Parathyroid adenoma (tissue), 2 donors: ENCODE measurements at regions not wholly inside any gene's neighbourhood (a gene's known extent, or its start where the extent isn't known, plus 50 kb on each side); places are given as distances from the start of the nearest gene placed in this dataset.

Experiments used
- H2AFZ ChIP-seq: fragments of 300-600 bp; sonication (generic); one replicate; pipeline ENCODE4 v1.7.0; 2017; ENCODE audit warnings: antibody characterized with exemption, mild to moderate bottlenecking
- H3K27ac ChIP-seq: fragments of 300-600 bp; sonication (generic); one replicate; pipeline ENCODE4 v1.7.0; 2017
- H3K27me3 ChIP-seq: fragments of 300-600 bp; sonication (generic); one replicate; pipeline ENCODE4 v1.7.0; 2017; ENCODE audit warnings: low read length; ENCODE audit not compliant: control insufficient read depth, insufficient read depth
- H3K36me3 ChIP-seq: fragments of 300-600 bp; sonication (generic); one replicate; pipeline ENCODE4 v1.7.0; 2017; ENCODE audit warnings: low read length; ENCODE audit not compliant: control insufficient read depth, insufficient read depth
- H3K4me1 ChIP-seq: fragments of 300-600 bp; sonication (generic); one replicate; pipeline ENCODE4 v1.7.0; 2017; ENCODE audit warnings: control low read depth
- H3K4me2 ChIP-seq: fragments of 300-600 bp; sonication (generic); one replicate; pipeline ENCODE4 v1.7.0; 2017; ENCODE audit warnings: low read length
- H3K4me3 ChIP-seq: fragments of 300-600 bp; sonication (generic); one replicate; pipeline ENCODE4 v1.7.0; 2017; ENCODE audit warnings: low read depth, low read length
- H3K79me2 ChIP-seq: fragments of 300-600 bp; sonication (generic); one replicate; pipeline ENCODE4 v1.7.0; 2017; ENCODE audit warnings: control low read depth
- H3K9ac ChIP-seq: fragments of 300-600 bp; sonication (generic); one replicate; pipeline ENCODE4 v1.7.0; 2017; ENCODE audit warnings: mild to moderate bottlenecking
- H3K9me3 ChIP-seq: fragments of 300-600 bp; sonication (generic); one replicate; pipeline ENCODE4 v1.7.0; 2017; ENCODE audit warnings: low read length; ENCODE audit not compliant: control insufficient read depth
- TF ChIP-seq, protein P1 (sequence below): fragments of 300-600 bp; sonication (generic); IDR thresholded peaks from one replicate; pipeline ENCODE4 v1.7.0; 2017; ENCODE audit warnings: antibody characterized with exemption, mild to moderate bottlenecking
- donor health status: primary hyperparathyroidism.

DNA sequence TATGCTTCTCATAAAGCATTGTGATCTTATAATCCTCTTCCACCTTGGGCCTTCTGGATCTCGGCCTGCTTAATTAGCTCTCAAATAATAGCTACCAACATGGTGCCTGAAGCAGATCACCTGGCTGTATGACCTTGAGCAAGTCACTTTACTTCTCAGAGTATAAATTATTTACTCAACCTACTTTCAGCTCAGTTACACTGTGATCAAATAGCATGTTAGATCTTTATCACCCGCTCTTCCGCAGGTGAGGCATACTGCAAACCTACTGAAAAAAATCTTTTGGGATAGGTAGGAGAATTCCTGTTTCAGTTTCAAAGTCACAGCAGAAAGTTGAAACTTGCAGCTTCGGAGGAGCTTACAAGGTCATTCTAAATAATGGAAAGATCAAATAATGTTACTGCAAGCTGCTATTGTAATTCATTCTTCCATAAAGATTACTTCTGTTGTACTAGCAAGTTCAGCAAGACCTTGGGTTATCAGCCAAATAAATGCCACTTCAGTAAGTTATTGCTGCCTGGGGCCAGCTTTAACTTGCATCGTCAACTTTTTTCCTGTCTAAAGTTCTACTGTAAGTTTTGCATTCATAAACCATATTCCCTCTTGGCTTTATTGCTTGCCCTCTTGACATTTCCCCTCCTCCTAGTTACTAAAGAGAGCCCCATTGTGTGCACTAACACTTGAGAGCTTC is 268.4 kb upstream of the ATP11B start:
- H3K79me2 ChIP-seq, result no peaks in the 10 kb centered on the region
- TF ChIP-seq, protein P1, sequence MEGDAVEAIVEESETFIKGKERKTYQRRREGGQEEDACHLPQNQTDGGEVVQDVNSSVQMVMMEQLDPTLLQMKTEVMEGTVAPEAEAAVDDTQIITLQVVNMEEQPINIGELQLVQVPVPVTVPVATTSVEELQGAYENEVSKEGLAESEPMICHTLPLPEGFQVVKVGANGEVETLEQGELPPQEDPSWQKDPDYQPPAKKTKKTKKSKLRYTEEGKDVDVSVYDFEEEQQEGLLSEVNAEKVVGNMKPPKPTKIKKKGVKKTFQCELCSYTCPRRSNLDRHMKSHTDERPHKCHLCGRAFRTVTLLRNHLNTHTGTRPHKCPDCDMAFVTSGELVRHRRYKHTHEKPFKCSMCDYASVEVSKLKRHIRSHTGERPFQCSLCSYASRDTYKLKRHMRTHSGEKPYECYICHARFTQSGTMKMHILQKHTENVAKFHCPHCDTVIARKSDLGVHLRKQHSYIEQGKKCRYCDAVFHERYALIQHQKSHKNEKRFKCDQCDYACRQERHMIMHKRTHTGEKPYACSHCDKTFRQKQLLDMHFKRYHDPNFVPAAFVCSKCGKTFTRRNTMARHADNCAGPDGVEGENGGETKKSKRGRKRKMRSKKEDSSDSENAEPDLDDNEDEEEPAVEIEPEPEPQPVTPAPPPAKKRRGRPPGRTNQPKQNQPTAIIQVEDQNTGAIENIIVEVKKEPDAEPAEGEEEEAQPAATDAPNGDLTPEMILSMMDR, result no peak

DNA sequence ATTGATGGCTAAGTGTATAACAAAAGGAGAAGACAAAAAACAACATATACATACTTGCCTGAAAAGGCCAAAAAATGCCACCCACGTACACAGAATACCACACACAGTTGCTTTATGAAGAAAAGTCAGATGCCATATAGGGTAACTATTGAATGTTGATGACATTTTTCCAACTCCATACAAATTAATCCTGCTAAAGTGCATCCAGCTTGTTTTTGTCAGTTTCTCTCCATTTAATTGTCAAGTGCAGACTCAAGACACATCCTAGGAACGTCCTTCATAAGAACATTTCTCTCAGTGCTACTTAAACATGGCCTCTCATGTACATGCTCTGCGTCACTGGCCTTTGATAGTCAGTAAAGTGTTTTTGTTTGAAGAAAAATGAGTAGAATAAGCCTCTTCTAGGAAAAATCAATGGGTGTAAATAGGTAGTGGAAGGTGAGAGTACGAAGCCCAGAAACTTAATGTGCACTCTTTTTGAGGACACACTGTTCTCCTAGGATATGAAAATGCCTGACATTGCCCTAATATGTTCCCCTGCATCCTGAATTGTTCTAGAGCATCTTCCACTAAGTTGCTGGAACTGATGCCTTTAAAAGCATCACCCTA is 267.4 kb upstream of the ATP11B start:
- H2AFZ ChIP-seq, result peak overlapping the region; percentile 21
- no peak overlapping the region for H3K9ac ChIP-seq
- no peaks in the 10 kb centered on the region for H3K79me2 ChIP-seq
- H3K27me3 ChIP-seq, result no peaks in the 10 kb centered on the region
- no peaks in the 10 kb centered on the region for H3K9me3 ChIP-seq
- peaks cover 32% of the 10 kb centered on the region for H3K4me1 ChIP-seq
- H3K4me3 ChIP-seq, result no peak overlapping the region
- peak overlapping the region; percentile 7 for H3K27ac ChIP-seq
- no peaks in the 10 kb centered on the region for H3K36me3 ChIP-seq
- TF ChIP-seq, protein P1, result no peak
- H3K4me2 ChIP-seq, result no peak overlapping the region

More for the DNA sequence above, 268.4 kb upstream of the ATP11B start:
- Histone ChIP-seq H3K27me3 (no peaks in the 10 kb centered on the region), H3K4me2 (peak overlapping the region; percentile 51), H3K36me3 (no peaks in the 10 kb centered on the region), H3K27ac (peak overlapping the region; percentile 64), H3K4me1 (peaks cover 32% of the 10 kb centered on the region), H3K4me3 (no peak overlapping the region), H3K9me3 (no peaks in the 10 kb centered on the region), H2AFZ (peak overlapping the region; percentile 18), H3K9ac (no peak overlapping the region)

DNA sequence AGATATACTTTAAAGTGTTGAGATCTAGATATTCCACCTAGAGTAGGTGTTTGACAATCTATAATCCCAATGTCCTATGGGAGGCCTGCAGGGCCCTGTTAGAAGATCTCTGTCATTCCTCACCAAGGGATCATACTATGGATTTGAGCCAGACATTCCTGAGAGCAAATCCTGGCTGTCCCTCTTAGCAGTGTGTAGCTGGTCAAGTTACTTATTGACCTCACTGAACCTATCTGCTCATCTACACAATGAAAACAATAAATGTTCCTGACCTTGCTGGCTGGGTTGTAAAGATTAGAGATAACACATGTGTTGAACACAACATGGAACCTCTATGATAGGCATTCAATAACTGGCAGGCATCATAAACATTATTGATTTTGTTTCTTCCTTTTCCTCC is 265.6 kb upstream of the ATP11B start:
- no peaks in the 10 kb centered on the region for H3K79me2 ChIP-seq
- no peak overlapping the region for H3K27ac ChIP-seq
- H3K4me3 ChIP-seq, result no peak overlapping the region
- peaks cover 30% of the 10 kb centered on the region for H3K4me1 ChIP-seq
- no peak overlapping the region for H3K4me2 ChIP-seq
- no peaks in the 10 kb centered on the region for H3K36me3 ChIP-seq
- no peaks in the 10 kb centered on the region for H3K9me3 ChIP-seq
- no peak overlapping the region for H3K9ac ChIP-seq
- no peak overlapping the region for H2AFZ ChIP-seq
- TF ChIP-seq, protein P1, result no peak
- no peaks in the 10 kb centered on the region for H3K27me3 ChIP-seq

- no peak overlapping the region for H2AFZ ChIP-seq
- no peak overlapping the region for H3K9ac ChIP-seq
- TF ChIP-seq, protein P1, result no peak
- no peak overlapping the region for H3K4me3 ChIP-seq
- no peak overlapping the region for H3K27ac ChIP-seq
- no peaks in the 10 kb centered on the region for H3K79me2 ChIP-seq
- H3K9me3 ChIP-seq, result no peaks in the 10 kb centered on the region
- H3K4me1 ChIP-seq, result peaks cover 20% of the 10 kb centered on the region
- H3K36me3 ChIP-seq, result no peaks in the 10 kb centered on the region
- no peak overlapping the region for H3K4me2 ChIP-seq
- no peaks in the 10 kb centered on the region for H3K27me3 ChIP-seq
Measured at GRCh38 chr3:182530316-182530715, 263.0 kb upstream of the ATP11B start.

- no peaks in the 10 kb centered on the region for H3K9me3 ChIP-seq
- no peak overlapping the region for H3K27ac ChIP-seq
- H3K79me2 ChIP-seq, result no peaks in the 10 kb centered on the region
- H3K4me1 ChIP-seq, result peaks cover 3% of the 10 kb centered on the region
- H3K9ac ChIP-seq, result no peak overlapping the region
- TF ChIP-seq, protein P1, result no peak
- no peaks in the 10 kb centered on the region for H3K27me3 ChIP-seq
- no peak overlapping the region for H3K4me3 ChIP-seq
- H3K36me3 ChIP-seq, result no peaks in the 10 kb centered on the region
- no peak overlapping the region for H3K4me2 ChIP-seq
- H2AFZ ChIP-seq, result no peak overlapping the region
Measured at GRCh38 chr3:182533394-182533793, 259.9 kb upstream of the ATP11B start.
